GM18951 (cell line): ENCODE measurements at regions not wholly inside any gene's neighbourhood (a gene's known extent, or its start where the extent isn't known, plus 50 kb on each side); places are given as distances from the start of the nearest gene placed in this dataset.

Experiments
- POLR2A ChIP-seq: IDR thresholded peaks from 4 replicates; pipeline ENCODE4 v1.6.1; 2011; ENCODE audit warnings: mild to moderate bottlenecking; ENCODE audit not compliant: insufficient read length, insufficient read depth; ENCODE audit errors: extremely low read depth
- in situ Hi-C: fragments of 300-500 bp; cut with MboI; formaldehyde crosslinking; loops from one replicate; pipeline ENCODE4 v1.12.0; 2022; ENCODE audit warnings: low sequenced_read_pairs, mixed read lengths, inconsistent platforms; ENCODE audit not compliant: unreplicated experiment

DNA sequence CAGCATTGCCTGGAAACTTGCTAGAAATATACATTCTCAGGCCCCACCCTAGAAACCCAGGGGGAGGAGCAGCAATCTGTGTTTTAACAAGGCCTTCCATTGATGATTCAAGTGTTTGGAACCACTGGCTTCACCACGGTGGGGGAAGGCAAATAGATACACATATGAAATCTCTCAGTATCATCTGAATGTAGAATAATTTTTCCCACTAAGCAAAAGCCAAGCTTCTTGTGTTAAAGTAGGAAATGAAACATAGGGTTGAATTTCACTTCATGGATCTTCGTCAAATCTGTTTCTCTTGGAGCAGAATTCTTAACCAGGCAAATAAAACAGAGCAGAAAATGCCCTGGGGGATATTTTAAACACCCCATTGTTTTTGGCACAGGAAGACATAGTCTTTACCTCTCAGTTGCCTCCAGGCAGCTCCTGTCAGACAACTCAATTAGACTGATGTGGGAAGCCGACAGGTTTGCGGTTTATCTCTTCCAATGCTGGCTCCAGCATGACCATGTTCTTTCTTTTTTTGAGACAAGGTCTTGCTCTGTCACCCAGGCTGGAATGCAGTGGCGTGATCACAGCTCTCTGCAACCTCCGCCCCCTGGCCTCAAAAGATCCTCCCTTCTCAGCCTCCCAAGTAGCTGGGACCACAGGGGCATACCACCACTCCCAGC, 213.0 kb downstream of the FOXO1 start:
- no peak for TF ChIP-seq POLR2A
- in situ Hi-C loops, result no loop called here

DNA sequence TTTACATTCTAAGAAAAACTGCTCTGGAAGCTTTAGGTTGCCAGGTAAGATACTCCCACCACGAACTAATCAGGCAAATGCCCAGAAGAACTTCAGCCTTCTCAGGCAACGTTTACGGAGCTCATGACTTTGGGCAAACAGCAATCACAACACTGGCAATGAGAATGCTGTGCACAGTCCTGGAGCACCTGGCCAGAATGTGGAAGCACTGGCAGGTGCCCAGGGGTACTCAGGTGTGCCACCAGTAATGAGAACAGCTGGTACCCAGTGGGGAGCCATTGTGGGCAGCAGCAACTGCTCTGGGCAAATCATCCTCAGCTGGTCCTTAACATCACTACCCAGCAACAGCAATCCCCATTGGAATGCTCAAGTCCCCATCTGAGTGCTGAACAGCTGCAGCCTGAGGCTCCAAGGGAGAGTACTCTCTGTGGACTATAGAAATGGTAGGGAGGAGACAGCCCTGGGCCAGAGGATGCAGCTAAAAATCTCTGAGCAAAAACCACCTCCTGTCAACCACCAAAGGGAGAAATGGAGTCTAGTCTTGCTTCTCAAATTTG, 210.0 kb downstream of the FOXO1 start:
- TF ChIP-seq POLR2A, result no peak
- in situ Hi-C loops, result no loop called here

DNA sequence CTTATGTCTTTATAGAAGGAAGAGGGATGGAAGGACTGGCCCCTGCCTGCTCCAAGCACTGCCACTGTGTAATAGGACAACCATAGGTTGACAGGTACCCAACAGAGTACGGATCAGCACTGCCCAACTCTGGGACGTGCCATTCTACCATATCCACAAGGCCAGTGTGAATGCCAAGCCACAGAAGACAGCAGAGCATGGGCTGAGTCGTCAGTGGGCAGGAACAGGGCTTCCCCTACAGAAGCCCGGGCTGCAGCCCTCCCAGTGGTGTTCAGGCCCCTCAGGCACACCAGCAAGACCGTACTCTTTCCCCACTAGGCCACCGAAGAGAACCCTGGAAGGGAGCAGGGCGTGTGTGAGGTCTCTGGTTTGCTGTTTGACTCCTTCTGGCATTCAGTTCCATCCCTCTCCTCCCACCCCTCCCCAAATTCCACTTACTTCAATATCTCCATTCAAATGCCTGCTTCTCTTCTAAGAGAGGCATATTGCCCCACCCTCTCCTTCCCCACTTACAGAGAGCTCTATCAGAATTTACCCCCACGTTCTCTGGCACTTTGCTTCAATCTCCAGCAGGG, 209.4 kb downstream of the FOXO1 start:
- TF ChIP-seq POLR2A, result no peak

DNA sequence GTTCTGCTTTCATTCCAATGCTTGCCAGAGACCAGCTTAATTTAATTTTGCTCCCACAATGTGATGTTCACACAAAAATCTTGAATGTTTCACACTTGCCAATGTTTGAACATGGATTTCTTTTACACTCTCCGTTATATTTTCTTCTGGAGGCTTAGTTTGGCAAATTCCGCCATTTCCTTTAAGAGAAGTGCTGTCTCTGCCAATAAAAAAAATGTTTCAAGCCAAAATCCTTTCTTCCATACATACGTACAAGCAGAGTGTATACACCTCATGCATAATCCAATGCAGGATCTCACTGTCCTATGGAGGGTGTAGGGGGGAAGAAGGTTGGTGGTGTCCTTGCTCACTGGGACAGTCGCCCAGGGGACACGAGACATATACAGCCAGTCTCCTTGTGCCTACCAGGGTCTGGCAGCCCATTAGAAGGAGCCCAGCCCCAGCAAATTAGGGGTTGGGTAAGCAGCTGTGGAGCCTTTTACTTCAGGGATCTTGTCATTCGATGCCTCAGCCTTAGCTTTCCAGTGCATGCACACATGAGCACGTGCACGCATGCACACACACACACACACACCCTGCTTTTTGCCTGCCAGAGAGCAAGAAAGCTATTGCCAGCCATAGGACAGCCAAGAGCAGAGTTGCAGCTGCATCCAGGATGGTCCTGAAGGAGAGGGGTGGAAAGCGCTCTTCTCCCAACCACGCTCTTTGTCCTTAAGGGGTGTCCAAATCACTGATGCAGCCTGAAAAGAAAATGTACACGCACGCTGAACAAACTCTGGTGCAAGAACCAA, 208.3 kb downstream of the FOXO1 start:
- in situ Hi-C loops, result no loop called here
- no peak for TF ChIP-seq POLR2A

More for the DNA sequence above, 209.4 kb downstream of the FOXO1 start:
- in situ Hi-C loops, result no loop called here

DNA sequence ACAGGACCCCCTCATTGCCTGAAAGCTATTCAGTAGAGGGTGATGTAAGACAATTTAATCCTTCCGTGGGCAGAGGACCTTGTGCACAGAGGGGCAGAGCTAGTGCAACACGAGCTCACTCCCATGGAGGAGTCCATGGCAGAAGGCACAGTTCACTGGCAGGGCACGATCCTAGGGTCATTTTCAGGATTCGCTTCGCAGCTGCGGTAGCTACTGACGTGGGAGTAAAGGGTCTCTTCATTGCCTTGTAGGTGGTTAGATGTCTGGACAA, 207.8 kb downstream of the FOXO1 start:
- no peak for TF ChIP-seq POLR2A
- in situ Hi-C loops, result no loop called here

DNA sequence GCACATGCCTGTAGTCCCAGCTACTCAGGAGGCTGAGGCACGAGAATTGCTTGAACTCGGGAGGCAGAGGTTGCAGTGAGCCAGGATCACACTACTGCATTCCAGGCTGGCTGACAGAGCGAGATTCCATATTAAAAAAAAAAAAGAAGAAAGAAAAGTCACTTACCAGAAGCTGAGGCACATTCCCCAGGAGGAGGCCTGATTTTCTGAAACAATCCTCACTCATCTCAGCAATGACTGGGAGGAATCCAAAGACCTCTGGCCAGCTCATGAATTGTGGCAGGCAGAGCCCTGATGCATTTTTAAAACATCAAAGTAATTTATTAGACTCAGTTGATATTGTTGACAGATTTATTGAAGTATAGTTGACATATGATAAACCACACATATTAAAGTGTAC, 206.3 kb downstream of the FOXO1 start:
- in situ Hi-C loops, result no loop called here
- TF ChIP-seq POLR2A, result no peak

DNA sequence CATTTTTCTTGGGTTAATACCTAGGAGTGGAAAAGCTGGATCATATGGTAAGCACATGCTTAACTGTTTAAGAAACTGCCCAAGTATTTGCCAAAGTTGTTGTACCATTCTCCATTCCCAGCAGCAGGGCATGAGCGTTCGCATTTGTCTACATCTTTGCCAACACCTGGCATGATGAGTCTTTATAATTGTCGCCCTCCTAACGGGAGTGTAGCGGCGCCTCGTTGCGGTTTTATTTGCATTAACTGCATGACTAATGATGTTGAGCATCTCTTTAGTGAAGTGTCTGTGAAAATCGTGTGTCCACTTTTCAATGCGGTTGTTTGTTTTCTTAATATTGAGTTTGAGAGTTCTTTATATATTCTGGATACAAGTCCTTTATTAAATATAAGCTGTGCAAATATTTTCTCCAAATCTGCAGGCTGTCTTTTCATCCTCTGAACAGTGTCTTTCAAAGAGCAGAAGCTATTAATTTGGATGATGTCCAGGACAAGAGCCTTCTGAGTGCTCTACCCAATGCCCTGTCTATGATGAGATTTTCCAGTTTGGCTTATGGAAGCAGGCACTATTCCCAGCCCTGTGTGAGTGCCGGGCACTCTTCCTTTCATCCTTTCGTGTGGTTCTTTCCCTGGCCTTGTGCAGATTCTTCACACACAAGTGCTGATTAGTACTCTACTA, 202.0 kb downstream of the FOXO1 start:
- TF ChIP-seq POLR2A, result no peak

DNA sequence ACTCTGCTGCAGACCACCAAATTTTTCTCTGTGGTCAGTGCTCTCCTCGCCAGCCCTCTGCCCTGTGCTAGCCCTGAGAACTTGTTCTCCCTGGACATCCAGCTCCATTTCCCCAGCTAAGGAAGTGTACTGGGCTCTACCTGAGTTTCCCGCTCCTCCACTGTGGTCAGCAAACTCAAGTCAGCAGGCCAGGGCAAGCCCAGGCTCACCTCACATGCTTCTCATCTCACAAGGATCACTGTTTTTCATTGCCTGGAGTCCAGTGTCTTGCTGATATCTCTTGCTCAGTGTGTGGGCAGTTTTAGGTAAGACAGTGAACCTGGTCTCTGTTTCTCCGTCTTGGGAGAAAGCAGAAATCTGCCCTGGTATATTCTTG, 201.4 kb downstream of the FOXO1 start:
- TF ChIP-seq POLR2A, result no peak
- in situ Hi-C loops, result no loop called here

More for the DNA sequence above, 202.0 kb downstream of the FOXO1 start:
- in situ Hi-C loops, result no loop called here

DNA sequence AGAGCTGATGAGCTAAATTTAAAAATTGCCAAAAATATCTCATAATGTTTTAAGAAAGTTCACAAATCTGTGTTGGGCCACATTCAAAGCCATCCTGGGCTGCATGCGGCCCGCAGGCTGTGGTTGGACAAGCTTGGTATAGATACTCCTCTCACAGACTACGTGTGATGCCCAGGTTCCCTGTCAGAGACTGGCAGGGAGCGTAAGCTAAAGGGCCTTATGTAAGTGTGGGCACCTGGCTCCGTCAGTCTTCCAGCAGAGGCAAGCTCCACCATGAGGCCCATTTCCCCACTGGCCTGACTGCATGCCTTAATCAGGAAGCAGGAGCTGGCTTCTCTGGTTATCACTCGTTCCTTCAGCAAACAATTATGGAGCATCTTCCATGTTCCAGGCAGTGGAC, 200.2 kb downstream of the FOXO1 start:
- TF ChIP-seq POLR2A, result no peak
- in situ Hi-C loops, result no loop called here

DNA sequence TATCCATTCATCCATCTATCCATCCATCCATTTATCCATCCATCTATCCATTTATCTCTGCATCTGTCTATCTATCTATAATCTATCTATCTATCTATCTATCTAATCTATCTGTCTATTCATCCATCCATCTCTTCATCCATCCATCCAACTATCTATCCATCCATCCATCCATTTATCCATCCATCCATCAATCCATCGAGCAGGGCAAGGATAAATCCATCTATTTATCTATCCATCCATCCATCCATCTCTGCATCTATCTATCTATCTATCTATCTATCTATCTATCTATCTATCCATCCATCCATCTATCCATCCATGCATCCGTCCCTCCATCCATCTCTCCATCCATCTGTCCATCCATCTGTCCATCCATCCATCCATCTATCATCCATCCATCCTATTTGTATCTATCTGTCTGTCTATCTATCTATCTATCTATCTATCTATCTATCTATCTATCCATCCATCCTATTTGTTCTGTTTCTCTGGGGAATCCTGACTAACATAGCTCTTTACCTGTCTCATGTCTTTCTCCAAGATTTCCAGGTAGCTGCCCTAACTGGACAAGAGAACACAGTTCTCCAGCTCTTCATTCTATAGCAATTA, 198.1 kb downstream of the FOXO1 start:
- TF ChIP-seq POLR2A, result no peak
- in situ Hi-C loops, result no loop called here

DNA sequence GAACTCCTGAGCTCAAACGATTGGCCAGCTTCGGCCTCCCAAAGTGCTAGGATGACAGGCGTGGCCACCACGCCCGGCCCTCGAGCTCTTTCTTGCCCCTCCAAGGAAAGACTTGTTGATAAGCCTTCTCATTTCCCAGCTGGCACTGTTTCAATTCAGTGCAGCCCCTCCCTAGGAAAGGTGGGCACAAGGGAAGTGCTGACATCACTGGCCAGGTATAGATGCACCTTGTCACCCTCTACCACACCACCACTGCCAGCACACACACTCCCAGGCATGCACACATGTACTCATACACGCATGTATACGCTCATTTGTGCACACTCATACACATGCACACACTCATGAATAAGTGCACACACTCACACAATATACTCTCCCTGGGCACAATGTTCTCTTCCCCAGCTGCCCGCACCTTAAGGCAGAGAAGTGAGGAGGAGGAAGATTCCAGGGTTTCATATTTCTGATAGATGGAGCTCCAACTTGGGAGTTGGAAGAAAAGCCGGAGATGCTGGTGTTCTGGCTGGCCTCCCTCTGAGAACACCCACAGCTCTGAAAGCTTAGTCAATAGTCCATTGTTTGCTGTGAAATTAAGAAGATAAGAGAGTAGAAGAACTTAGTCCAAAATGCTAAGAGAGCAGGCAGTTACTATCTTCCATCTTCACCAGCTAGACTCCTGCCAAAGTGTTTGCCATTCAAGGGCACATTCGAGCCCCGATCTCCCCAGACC, 196.7 kb downstream of the FOXO1 start:
- in situ Hi-C loops, result no loop called here

DNA sequence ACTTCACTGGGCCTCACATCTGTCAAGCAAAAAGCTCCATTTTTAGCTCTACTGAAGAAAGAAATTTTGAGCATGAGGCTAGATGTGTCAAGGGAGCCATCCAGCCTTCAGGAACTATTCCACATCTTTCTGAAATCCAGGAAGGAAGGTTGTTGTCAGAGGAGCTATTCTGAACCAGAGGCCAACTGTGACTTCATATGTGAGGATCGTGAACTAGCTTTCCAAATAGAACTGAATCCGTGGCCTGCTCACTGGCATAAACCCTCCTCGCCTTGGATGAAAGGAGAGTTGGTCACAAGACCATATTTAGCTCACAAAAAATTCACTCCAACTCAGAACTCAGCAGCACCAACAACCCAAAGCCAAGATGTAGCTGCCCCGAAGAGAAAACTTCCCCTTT, 195.8 kb downstream of the FOXO1 start:
- in situ Hi-C loops, result no loop called here
- TF ChIP-seq POLR2A, result no peak

More for the DNA sequence above, 196.7 kb downstream of the FOXO1 start:
- TF ChIP-seq POLR2A, result no peak
